NB4 (cell line): ENCODE measurements at regions not wholly inside any gene's neighbourhood (a gene's known extent, or its start where the extent isn't known, plus 50 kb on each side); places are given as distances from the start of the nearest gene placed in this dataset.

Source experiments
- DNase-seq: peaks from one replicate; pipeline ENCODE4 v3.0.0; 2010; ENCODE audit warnings: low read depth
- H3K4me3 ChIP-seq: one replicate; pipeline ENCODE4 v1.5.1; 2011; ENCODE audit warnings: mild to moderate bottlenecking, low read depth, low read length, moderate library complexity
- CTCF ChIP-seq: IDR thresholded peaks from one replicate; pipeline ENCODE4 v1.5.1; 2012; ENCODE audit warnings: low read depth, low read length
- MAX ChIP-seq: IDR thresholded peaks from 2 replicates; pipeline ENCODE4 v1.6.1; 2011; ENCODE audit warnings: low read depth, low read length
- MYC ChIP-seq: IDR thresholded peaks from 2 replicates; pipeline ENCODE4 v1.6.1; 2011; ENCODE audit warnings: low read depth, low read length
- POLR2A ChIP-seq: IDR thresholded peaks from 2 replicates; pipeline ENCODE4 v1.6.1; 2011; ENCODE audit warnings: mild to moderate bottlenecking; ENCODE audit not compliant: insufficient read length; ENCODE audit errors: extremely low read depth

DNA sequence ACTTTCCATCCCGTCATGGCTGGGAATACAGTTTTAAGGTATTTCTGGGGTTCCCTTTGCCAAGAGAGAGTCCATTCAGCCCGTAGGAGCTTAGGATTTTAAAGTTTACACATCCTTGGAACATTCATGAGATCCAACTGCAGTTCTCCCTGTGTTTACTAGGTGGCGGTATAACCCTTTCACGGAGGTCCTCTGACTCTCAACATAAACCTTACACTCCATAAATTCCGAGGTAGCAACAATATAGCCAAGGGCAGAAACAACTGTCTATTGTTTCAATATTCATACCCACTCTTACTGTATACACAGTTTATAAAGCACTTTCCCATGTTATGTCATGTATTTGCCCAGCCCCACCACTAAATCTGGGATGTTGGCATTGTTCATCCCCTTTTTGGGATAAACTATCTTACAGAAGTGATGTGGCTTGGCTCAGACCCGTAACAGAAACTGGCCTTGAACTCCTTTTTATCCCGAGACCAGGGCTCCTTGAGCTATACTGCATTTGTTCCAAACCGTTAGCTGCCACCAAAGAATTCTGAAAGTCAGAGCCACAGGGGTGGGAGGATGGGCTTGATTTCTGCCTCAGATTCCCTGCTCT lies 69.2 kb upstream of the COL6A5 start:
- TF ChIP-seq POLR2A (no peak), CTCF (peak; percentile 81)
- H3K4me3 ChIP-seq = no peak overlapping the region

GRCh38 chr3:130288670-130289069 lies 56.8 kb upstream of the COL6A5 start:
- TF ChIP-seq MAX = no peak
- no peak for TF ChIP-seq CTCF
- H3K4me3 ChIP-seq = no peak overlapping the region
- no peak for DNase-seq

More for the DNA sequence above, 69.2 kb upstream of the COL6A5 start:
- peak; percentile 60 for DNase-seq

GRCh38 chr3:130291148-130291547 lies 54.3 kb upstream of the COL6A5 start:
- TF ChIP-seq POLR2A (no peak), MAX (no peak), CTCF (no peak), MYC (no peak)
- no peak for DNase-seq
- H3K4me3 ChIP-seq = no peak overlapping the region

- TF ChIP-seq CTCF (no peak), POLR2A (no peak), MYC (no peak), MAX (no peak)
- H3K4me3 ChIP-seq = no peak overlapping the region
- no peak for DNase-seq
Observed at GRCh38 chr3:130293247-130293646, 52.2 kb upstream of the COL6A5 start.
